ENCODE measurements at regions not wholly inside any gene's neighbourhood (a gene's known extent, or its start where the extent isn't known, plus 50 kb on each side); places are given as distances from the start of the nearest gene placed in this dataset.

DNA sequence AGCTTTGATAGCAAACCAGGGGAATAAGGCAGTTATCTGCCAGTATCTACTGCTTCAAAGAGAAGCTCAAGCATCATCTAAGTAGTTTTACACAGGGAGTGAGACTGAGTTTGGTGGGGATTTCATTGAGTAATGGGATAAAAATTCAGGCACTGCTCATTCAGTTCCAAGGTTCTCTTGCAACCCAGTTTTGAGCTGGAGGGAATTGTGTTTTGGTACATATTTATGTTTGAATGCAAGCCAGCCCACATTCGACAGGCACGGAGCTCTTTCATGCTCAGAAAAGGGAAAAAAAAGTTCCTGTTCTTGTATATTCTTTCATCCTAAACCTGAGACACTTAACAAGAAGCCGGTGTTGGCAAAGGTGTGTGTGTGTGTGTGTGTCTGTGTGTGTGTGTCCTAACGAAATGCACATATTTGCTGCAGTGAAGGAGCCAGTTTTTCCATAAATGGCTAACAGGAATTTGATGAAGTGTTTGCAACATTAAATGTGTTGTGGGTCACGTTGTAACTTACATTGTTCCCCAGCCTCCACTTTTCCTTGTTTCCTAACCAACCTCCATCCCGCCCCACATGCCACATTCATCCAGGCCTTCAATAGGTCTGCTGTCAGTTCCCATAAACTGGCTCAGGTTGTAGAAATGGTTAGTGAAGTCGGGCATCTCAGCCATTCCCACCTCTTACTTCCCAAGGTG is 311.1 kb downstream of the TXNL1 start:
- no peaks in the 10 kb centered on the region for H3K27me3 ChIP-seq (ENCODE audit: control insufficient read depth in 2 of 2, insufficient read depth in 1 of 2, low read length in 1 of 2)
- H3K4me3 ChIP-seq (ENCODE audit: low read length in 2 of 2): no peak overlapping the region
- no peak overlapping the region for H3K27ac ChIP-seq (ENCODE audit: low read depth in 1 of 2, low read length in 1 of 2)
- H3K36me3 ChIP-seq (ENCODE audit: control insufficient read depth in 2 of 2, insufficient read depth in 2 of 2, low read length in 1 of 2): no peaks in the 10 kb centered on the region
- no peaks in the 10 kb centered on the region for H3K9me3 ChIP-seq (ENCODE audit: control insufficient read depth in 2 of 2, insufficient read depth in 1 of 2, low read length in 1 of 2)
- 89% methylated on average over 7 of the region's 7 CpGs for WGBS
- DNase-seq (ENCODE audit: low read depth in 6 of 9, low spot score in 9 of 9): no peak
- peaks cover 0 to 4% of the 10 kb centered on the region in 2 donors for H3K4me1 ChIP-seq (ENCODE audit: control insufficient read depth in 2 of 2, insufficient read depth in 2 of 2, low read length in 2 of 2)

DNA sequence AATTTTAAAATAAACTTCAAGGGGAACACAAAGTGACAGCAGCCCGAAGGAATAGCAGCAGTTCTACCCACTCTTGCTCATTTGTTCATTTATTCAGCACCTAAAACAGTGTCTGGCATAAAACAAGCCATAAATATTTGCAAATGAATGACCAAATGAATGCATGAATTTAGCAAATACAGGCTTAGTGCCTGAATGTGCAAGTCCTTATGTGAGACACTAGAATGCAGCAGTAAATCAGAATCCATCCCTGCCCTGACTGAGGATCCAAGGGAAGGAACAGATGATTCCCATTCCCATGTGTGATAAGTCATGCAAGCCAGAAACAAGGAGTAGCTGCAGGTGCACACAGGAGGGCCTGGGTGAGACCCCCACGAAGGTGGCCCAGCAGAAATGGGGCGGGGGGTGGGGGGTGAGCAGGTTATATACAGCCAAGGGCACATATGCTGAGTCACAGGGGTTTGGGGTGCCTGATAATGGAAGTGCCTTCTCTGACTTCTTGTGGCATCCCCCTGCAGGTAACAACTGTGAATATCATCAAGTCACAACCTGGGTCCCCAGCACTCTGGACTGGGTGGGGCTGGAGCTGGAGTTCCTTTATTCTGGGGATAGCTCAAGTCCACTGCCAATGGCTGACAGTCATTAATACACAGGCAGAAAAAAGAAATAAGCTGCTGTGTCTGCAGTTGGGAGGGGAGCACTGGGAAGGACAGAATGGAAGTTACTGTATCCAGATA is 311.9 kb downstream of the TXNL1 start:
- Histone ChIP-seq H3K27me3 (ENCODE audit: control insufficient read depth in 2 of 2, insufficient read depth in 1 of 2, low read length in 1 of 2) (no peaks in the 10 kb centered on the region), H3K9me3 (ENCODE audit: control insufficient read depth in 2 of 2, insufficient read depth in 1 of 2, low read length in 1 of 2) (no peaks in the 10 kb centered on the region), H3K4me3 (ENCODE audit: low read length in 2 of 2) (no peak overlapping the region), H3K36me3 (ENCODE audit: control insufficient read depth in 2 of 2, insufficient read depth in 2 of 2, low read length in 1 of 2) (no peaks in the 10 kb centered on the region), H3K27ac (ENCODE audit: low read depth in 1 of 2, low read length in 1 of 2) (no peak overlapping the region), H3K4me1 (ENCODE audit: control insufficient read depth in 2 of 2, insufficient read depth in 2 of 2, low read length in 2 of 2) (peaks cover 0 to 5% of the 10 kb centered on the region in 2 donors)
- WGBS: 63% methylated on average over 3 of the region's 3 CpGs
- DNase-seq (ENCODE audit: low read depth in 6 of 9, low spot score in 9 of 9): no peak

DNA sequence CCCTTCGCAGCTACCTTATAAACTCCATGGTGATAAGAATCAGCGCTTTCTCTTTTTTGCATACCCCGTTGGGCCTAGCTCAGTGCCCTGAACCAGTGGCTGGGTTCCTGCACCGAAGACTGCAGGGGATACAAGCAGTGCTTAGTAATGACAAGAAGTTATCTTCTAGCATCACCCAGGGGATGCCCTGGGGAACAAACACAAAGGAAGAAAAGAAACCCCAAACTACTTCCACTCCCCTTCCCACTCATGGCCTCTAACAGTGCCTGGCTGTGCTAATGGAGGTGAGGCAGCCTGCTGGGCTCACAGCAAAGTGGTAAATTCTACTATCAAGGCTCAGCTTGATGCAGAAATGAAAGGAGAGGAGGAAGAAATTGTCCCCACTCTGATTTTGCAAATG is 314.7 kb downstream of the TXNL1 start:
- 88% methylated on average over 4 of the region's 4 CpGs for WGBS
- DNase-seq (ENCODE audit: low read depth in 6 of 9, low spot score in 9 of 9): no peak
- no peaks in the 10 kb centered on the region for H3K27me3 ChIP-seq (ENCODE audit: control insufficient read depth in 2 of 2, insufficient read depth in 1 of 2, low read length in 1 of 2)

DNA sequence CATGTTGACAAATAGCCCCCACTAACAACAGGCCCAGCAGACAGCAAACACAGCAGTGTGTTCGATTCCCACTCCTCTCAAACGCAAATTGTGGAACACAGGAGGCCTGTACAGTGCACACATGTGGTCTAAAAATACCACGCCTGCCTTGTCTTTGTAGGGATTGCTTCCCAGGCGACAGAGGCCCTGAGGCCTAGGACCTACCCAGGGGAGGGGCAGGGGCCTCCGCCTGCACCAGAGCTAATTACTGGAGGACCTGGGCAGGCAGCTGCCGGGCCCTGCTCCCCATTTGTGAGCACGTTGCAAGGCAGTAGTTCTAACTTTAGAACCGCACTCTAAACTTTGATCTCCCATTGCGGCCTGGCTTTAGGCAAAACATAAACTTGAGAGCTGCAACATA is 316.0 kb downstream of the TXNL1 start:
- no peaks in the 10 kb centered on the region for H3K9me3 ChIP-seq (ENCODE audit: control insufficient read depth in 2 of 2, insufficient read depth in 1 of 2, low read length in 1 of 2)
- peaks cover 0 to 8% of the 10 kb centered on the region in 2 donors for H3K4me1 ChIP-seq (ENCODE audit: control insufficient read depth in 2 of 2, insufficient read depth in 2 of 2, low read length in 2 of 2)
- no peak overlapping the region for H3K27ac ChIP-seq (ENCODE audit: low read depth in 1 of 2, low read length in 1 of 2)
- 95% methylated on average over 9 of the region's 9 CpGs for WGBS
- no peaks in the 10 kb centered on the region for H3K27me3 ChIP-seq (ENCODE audit: control insufficient read depth in 2 of 2, insufficient read depth in 1 of 2, low read length in 1 of 2)
- H3K4me3 ChIP-seq (ENCODE audit: low read length in 2 of 2): no peak overlapping the region
- H3K36me3 ChIP-seq (ENCODE audit: control insufficient read depth in 2 of 2, insufficient read depth in 2 of 2, low read length in 1 of 2): no peaks in the 10 kb centered on the region
- DNase-seq (ENCODE audit: low read depth in 6 of 9, low spot score in 9 of 9): no peak

More for the DNA sequence above, 314.7 kb downstream of the TXNL1 start:
- no peaks in the 10 kb centered on the region for H3K9me3 ChIP-seq (ENCODE audit: control insufficient read depth in 2 of 2, insufficient read depth in 1 of 2, low read length in 1 of 2)
- no peak overlapping the region for H3K4me3 ChIP-seq (ENCODE audit: low read length in 2 of 2)
- no peak overlapping the region for H3K27ac ChIP-seq (ENCODE audit: low read depth in 1 of 2, low read length in 1 of 2)
- peaks cover 0 to 10% of the 10 kb centered on the region in 2 donors for H3K4me1 ChIP-seq (ENCODE audit: control insufficient read depth in 2 of 2, insufficient read depth in 2 of 2, low read length in 2 of 2)
- H3K36me3 ChIP-seq (ENCODE audit: control insufficient read depth in 2 of 2, insufficient read depth in 2 of 2, low read length in 1 of 2): no peaks in the 10 kb centered on the region

DNA sequence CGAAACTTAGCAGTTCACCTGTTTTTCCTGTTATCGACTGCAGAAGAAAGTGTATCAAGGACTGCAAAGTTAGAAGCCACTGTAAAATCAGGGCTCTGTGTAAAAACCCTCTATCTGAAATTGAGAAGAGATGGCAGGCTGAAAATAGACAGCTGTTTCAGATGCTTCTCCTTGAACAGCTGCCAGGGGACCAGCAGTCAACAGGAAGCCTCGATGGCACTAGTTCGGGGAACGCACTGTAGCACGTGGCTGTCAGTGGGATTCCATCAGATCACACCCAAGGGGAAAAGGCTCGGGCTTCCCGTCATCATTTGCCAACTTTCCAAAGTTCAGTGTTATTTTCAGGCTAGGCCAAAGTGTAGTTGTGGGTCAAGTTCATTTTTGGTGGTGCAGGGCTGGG is 316.9 kb downstream of the TXNL1 start:
- no peaks in the 10 kb centered on the region for H3K36me3 ChIP-seq (ENCODE audit: control insufficient read depth in 2 of 2, insufficient read depth in 2 of 2, low read length in 1 of 2)
- no peaks in the 10 kb centered on the region for H3K27me3 ChIP-seq (ENCODE audit: control insufficient read depth in 2 of 2, insufficient read depth in 1 of 2, low read length in 1 of 2)
- peaks cover 0 to 6% of the 10 kb centered on the region in 2 donors for H3K4me1 ChIP-seq (ENCODE audit: control insufficient read depth in 2 of 2, insufficient read depth in 2 of 2, low read length in 2 of 2)
- H3K9me3 ChIP-seq (ENCODE audit: control insufficient read depth in 2 of 2, insufficient read depth in 1 of 2, low read length in 1 of 2): no peaks in the 10 kb centered on the region
- DNase-seq (ENCODE audit: low read depth in 6 of 9, low spot score in 9 of 9): no peak
- 63% methylated on average over 8 of the region's 8 CpGs for WGBS
- H3K4me3 ChIP-seq (ENCODE audit: low read length in 2 of 2): no peak overlapping the region
- no peak overlapping the region for H3K27ac ChIP-seq (ENCODE audit: low read depth in 1 of 2, low read length in 1 of 2)

DNA sequence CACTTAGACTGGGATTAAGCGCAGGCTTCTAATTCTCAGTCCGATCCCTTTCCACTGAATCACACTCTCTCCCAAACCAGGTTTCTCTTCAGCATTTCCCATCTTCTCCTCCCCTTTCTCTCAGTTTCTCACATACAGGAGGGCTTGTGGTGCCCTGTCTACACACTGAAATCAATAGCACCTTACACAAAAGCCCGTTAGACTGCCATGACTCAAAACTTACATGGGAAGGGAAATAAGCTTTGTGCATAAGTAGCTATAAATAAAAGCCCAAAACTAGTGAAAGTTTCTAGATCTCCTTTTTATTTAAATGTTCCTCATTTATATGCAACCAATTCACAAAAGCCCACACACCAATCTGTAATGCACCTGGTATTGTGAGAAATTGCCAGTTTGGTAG is 318.4 kb downstream of the TXNL1 start:
- Histone ChIP-seq H3K4me3 (ENCODE audit: low read length in 2 of 2) (no peak overlapping the region), H3K9me3 (ENCODE audit: control insufficient read depth in 2 of 2, insufficient read depth in 1 of 2, low read length in 1 of 2) (no peaks in the 10 kb centered on the region), H3K27me3 (ENCODE audit: control insufficient read depth in 2 of 2, insufficient read depth in 1 of 2, low read length in 1 of 2) (no peaks in the 10 kb centered on the region), H3K4me1 (ENCODE audit: control insufficient read depth in 2 of 2, insufficient read depth in 2 of 2, low read length in 2 of 2) (peaks cover 0 to 6% of the 10 kb centered on the region in 2 donors), H3K27ac (ENCODE audit: low read depth in 1 of 2, low read length in 1 of 2) (no peak overlapping the region), H3K36me3 (ENCODE audit: control insufficient read depth in 2 of 2, insufficient read depth in 2 of 2, low read length in 1 of 2) (no peaks in the 10 kb centered on the region)
- WGBS: 87% methylated on average over 3 of the region's 3 CpGs
- no peak for DNase-seq (ENCODE audit: low read depth in 6 of 9, low spot score in 9 of 9)

DNA sequence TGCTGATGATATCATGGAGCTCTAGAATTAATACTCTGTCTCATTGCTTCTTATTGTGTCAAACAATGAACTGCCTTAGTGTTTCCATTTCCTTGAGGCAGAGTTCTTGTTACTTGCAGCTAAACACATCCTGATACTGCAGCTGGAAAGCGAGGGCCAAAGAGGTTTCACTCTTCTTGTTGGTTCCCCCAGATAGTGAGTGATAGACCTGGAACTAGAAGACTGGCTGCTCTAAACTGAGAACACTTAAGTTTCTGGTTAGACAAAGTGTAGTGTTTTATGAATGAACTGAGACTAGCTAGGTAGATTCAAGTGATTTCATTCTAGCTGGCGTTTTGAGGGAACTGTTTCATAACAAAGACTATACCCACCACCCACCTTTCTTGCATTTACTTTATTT is 321.7 kb downstream of the TXNL1 start:
- Histone ChIP-seq H3K4me1 (ENCODE audit: control insufficient read depth in 2 of 2, insufficient read depth in 2 of 2, low read length in 2 of 2) (peaks cover 0 to 6% of the 10 kb centered on the region in 2 donors), H3K4me3 (ENCODE audit: low read length in 2 of 2) (no peak overlapping the region), H3K27me3 (ENCODE audit: control insufficient read depth in 2 of 2, insufficient read depth in 1 of 2, low read length in 1 of 2) (no peaks in the 10 kb centered on the region), H3K36me3 (ENCODE audit: control insufficient read depth in 2 of 2, insufficient read depth in 2 of 2, low read length in 1 of 2) (no peaks in the 10 kb centered on the region), H3K27ac (ENCODE audit: low read depth in 1 of 2, low read length in 1 of 2) (no peak overlapping the region), H3K9me3 (ENCODE audit: control insufficient read depth in 2 of 2, insufficient read depth in 1 of 2, low read length in 1 of 2) (no peaks in the 10 kb centered on the region)
- no peak for DNase-seq (ENCODE audit: low read depth in 6 of 9, low spot score in 9 of 9)
- 99% methylated on average over 2 of the region's 2 CpGs for WGBS

DNA sequence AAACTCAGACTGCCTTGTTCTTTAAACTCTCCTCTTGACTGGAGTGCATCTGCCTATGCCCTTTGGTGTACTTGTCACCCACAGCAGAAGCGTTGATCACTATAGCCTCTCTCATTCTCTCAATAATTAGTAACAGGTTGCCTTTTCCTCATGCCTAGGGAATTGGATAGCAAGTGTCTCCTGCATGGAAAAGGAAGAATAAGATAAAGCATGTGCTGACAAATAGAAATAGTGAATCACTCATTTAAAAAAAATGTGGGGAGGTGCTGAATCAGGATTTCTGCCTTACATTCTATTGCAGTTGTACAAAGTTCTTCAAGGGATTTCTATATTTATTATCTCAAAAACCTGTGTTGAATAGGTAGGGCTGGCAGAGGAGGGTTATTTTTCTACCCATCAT is 323.0 kb downstream of the TXNL1 start:
- no peaks in the 10 kb centered on the region for H3K4me1 ChIP-seq (ENCODE audit: control insufficient read depth in 2 of 2, insufficient read depth in 2 of 2, low read length in 2 of 2)
- H3K27ac ChIP-seq (ENCODE audit: low read depth in 1 of 2, low read length in 1 of 2): no peak overlapping the region
- H3K36me3 ChIP-seq (ENCODE audit: control insufficient read depth in 2 of 2, insufficient read depth in 2 of 2, low read length in 1 of 2): no peaks in the 10 kb centered on the region
- DNase-seq (ENCODE audit: low read depth in 6 of 9, low spot score in 9 of 9): no peak
- no peak overlapping the region for H3K4me3 ChIP-seq (ENCODE audit: low read length in 2 of 2)
- no peaks in the 10 kb centered on the region for H3K9me3 ChIP-seq (ENCODE audit: control insufficient read depth in 2 of 2, insufficient read depth in 1 of 2, low read length in 1 of 2)
- no peaks in the 10 kb centered on the region for H3K27me3 ChIP-seq (ENCODE audit: control insufficient read depth in 2 of 2, insufficient read depth in 1 of 2, low read length in 1 of 2)
- WGBS: 95% methylated on average over 1 of the region's 1 CpG

DNA sequence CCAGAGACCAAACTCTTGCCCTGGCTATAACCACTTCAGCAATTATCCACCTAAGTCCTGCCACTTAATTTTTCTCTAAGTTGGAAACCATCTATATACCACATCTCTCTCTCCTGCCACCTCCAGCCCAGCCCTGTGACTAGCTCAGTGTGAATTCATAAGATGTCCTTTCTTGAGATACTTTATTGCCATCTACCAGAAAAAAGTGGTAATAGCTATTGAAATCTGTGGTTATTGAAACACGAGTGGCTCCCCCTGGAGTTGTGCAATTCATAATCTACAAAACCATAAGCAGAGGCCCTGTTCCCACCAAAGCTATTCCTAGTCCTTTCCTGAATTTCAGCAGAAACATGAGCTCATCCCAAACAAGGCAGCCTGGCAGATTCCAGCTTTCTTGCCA is 324.0 kb downstream of the TXNL1 start:
- Histone ChIP-seq H3K27me3 (ENCODE audit: control insufficient read depth in 2 of 2, insufficient read depth in 1 of 2, low read length in 1 of 2) (no peaks in the 10 kb centered on the region), H3K4me3 (ENCODE audit: low read length in 2 of 2) (no peak overlapping the region), H3K9me3 (ENCODE audit: control insufficient read depth in 2 of 2, insufficient read depth in 1 of 2, low read length in 1 of 2) (no peaks in the 10 kb centered on the region), H3K4me1 (ENCODE audit: control insufficient read depth in 2 of 2, insufficient read depth in 2 of 2, low read length in 2 of 2) (no peaks in the 10 kb centered on the region), H3K27ac (ENCODE audit: low read depth in 1 of 2, low read length in 1 of 2) (no peak overlapping the region), H3K36me3 (ENCODE audit: control insufficient read depth in 2 of 2, insufficient read depth in 2 of 2, low read length in 1 of 2) (no peaks in the 10 kb centered on the region)
- WGBS: 83% methylated on average over 1 of the region's 1 CpG
- DNase-seq (ENCODE audit: low read depth in 6 of 9, low spot score in 9 of 9): no peak
